Neuron (in vitro differentiated cells): ENCODE measurements at regions not wholly inside any gene's neighbourhood (a gene's known extent, or its start where the extent isn't known, plus 50 kb on each side); places are given as distances from the start of the nearest gene placed in this dataset.

Experiments
- H2AFZ ChIP-seq: one replicate; pipeline ENCODE4 v1.6.1; 2013; ENCODE audit warnings: low read depth, mild to moderate bottlenecking, inconsistent platforms, low read length, moderate library complexity
- H3K27me3 ChIP-seq: one replicate; pipeline ENCODE4 v1.6.1; 2013; ENCODE audit warnings: low read length; ENCODE audit not compliant: insufficient read depth
- H3K36me3 ChIP-seq: one replicate; pipeline ENCODE4 v1.6.1; 2013; ENCODE audit warnings: low read length; ENCODE audit not compliant: insufficient read depth
- H3K4me1 ChIP-seq: one replicate; pipeline ENCODE4 v1.6.1; 2013; ENCODE audit warnings: low read length; ENCODE audit not compliant: insufficient read depth
- H3K4me3 ChIP-seq: 2 replicates; pipeline ENCODE4 v1.5.1; 2013; ENCODE audit warnings: mild to moderate bottlenecking, low read length, moderate library complexity
- H3K9me3 ChIP-seq: one replicate; pipeline ENCODE4 v1.6.1; 2013; ENCODE audit warnings: low read length

DNA sequence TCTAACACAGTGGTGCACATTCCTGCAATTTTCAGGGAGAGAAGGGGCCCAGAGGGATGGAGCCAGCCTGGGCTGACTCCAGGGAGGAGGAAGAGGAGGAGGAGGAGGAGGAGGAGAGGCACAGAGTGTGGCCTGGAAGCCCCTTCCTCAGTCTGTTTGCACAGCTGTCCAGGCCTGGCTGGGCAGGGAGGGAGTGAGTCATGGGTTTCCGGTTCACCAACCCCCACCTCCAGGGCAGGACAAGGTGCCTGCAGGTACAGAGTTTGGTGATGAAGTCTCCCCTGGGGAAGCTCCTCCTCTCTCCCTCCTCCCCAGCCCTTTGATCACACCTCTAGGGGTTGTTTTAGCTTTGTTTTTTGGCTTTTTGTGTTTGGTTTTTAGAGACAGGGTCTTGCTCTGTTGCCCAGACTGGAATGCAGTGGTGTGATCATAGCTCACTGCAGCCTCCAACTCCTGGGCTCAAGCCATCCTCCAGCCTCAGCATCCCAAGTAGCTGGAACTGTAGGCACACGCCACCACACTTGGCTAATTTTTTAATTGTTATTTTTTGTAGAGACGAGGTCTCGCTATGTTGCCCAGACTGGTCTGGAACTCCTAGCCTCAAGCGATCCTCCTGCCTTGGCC lies 77.5 kb upstream of the CUX1 start:
- Histone ChIP-seq H3K36me3 (no peaks in the 10 kb centered on the region), H3K27me3 (peaks cover 5% of the 10 kb centered on the region), H3K4me3 (no peak overlapping the region), H3K4me1 (peaks cover 4% of the 10 kb centered on the region), H2AFZ (no peak overlapping the region), H3K9me3 (no peaks in the 10 kb centered on the region)

DNA sequence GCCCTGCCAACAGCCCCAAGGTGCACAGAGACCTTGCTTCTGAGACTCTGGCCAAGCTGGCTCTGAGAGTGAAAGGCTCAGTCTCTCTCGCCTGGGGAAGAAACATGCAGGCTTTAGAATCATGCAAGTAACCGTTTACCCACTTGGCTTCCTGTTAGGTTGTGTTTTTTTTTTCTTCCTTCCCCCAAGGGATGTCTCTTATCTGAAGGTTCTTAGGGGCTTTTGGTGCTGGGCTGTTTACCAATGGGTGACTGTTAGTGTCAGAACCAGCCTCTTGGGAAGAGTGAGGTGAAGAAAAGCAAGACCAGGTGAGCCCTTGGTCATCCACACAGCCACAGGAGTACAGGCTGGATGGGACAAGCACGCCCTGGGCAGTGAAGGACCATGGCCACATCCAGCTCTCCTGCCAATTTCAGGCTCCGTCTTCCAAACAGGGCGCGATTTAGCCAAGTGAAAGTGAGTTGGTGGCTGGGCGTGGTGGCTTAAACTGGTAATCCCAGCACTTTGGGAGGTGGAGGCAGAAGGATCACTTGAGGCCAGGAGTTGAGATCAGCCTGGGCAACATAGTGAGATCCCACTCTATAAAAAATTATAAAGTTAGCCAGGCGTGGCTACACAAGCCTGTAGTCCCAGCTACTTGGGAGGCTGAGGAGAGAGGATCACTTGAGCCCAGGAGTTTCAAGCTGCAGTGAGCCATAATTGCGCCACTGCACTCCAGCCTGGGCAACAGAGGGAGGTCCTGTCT lies 76.3 kb upstream of the CUX1 start:
- Histone ChIP-seq H3K4me1 (peaks cover 4% of the 10 kb centered on the region), H3K36me3 (no peaks in the 10 kb centered on the region), H3K4me3 (no peak overlapping the region), H2AFZ (no peak overlapping the region), H3K27me3 (peaks cover 8% of the 10 kb centered on the region), H3K9me3 (no peaks in the 10 kb centered on the region)

DNA sequence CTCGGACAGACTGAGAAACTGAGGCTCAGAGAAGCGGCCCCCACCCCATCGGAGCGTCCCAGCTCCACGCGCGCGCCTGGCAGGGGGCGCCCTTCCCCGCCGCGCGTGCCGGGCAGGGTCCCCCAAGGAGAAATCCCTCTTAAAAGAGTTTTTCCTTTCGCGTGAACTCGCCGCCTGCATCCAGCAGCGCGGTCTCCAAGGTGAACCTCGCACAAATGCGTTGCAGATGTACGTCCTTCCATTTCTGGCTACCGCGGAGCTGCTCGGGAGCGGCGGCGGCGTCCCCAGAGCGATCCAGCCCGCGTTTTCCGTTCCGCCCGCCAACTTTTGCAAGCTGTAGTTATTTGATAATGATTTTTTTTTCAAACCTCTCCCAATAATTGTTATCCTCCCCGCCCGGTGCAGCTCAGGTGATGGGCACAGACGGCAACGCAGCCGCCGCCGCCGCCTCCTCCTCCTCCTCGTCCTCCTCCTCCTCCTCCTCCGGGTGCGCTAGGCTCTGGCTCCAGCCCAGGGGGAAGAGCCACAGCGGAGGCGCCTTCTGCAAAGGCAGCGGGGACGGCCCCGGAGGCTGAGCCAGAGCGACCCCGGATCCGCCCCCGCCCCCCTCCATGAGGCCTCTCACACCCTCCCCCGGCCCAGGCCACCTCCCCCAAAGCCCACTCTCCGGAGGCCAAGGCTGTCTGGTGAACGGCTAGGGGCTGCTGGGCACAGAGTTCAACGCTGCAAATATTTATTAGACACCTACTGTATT lies 74.0 kb upstream of the CUX1 start:
- Histone ChIP-seq H3K9me3 (no peaks in the 10 kb centered on the region), H2AFZ (peak overlapping the region; percentile 60), H3K27me3 (peaks cover 8% of the 10 kb centered on the region), H3K4me1 (peaks cover 4% of the 10 kb centered on the region), H3K36me3 (no peaks in the 10 kb centered on the region), H3K4me3 (peak overlapping the region; percentile 56)

DNA sequence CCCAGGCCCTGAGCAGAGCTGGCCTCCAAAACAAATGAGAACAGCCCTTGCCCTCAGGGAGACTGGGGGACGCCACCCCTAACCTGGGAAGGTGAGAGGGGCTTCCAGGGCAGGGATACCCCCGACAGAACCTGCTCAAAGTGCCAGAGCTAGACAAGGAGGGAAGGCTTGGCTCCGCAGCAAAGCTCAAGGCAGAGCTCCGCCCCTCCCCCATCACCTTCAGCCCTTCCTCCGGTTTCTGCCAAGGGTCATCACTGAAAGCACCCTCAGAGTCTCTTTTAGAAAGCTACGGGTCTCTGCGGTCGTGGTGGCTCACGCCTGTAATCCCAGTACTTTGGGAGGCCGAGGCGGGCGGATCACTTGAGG lies 73.4 kb upstream of the CUX1 start:
- peak overlapping the region; percentile 56 for H3K4me3 ChIP-seq
- H3K27me3 ChIP-seq = peaks cover 8% of the 10 kb centered on the region
- no peaks in the 10 kb centered on the region for H3K36me3 ChIP-seq
- peaks cover 4% of the 10 kb centered on the region for H3K4me1 ChIP-seq
- no peaks in the 10 kb centered on the region for H3K9me3 ChIP-seq
- peak overlapping the region; percentile 60 for H2AFZ ChIP-seq

DNA sequence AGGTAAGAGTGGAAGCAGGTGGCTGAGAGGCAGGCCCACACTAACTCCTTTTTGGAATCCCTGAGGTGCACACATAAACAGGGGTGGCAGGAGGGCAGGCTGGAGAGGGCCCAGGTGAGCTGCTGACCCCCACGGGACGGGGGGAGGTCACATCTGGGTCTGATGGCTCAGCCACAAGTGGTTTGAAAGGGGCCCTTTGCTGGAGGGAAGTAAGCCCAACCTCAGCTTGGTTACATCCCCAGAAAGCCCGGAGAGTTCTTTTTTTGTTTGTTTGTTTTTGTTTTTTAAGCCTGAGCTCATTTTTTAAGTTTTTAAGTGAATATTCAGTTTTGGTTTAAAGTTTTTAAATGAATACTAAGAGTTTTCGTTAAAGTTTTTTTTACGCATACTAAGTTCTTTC lies 72.8 kb upstream of the CUX1 start:
- Histone ChIP-seq H3K9me3 (no peaks in the 10 kb centered on the region), H3K4me3 (no peak overlapping the region), H2AFZ (no peak overlapping the region), H3K36me3 (no peaks in the 10 kb centered on the region), H3K4me1 (peaks cover 4% of the 10 kb centered on the region), H3K27me3 (peaks cover 8% of the 10 kb centered on the region)

DNA sequence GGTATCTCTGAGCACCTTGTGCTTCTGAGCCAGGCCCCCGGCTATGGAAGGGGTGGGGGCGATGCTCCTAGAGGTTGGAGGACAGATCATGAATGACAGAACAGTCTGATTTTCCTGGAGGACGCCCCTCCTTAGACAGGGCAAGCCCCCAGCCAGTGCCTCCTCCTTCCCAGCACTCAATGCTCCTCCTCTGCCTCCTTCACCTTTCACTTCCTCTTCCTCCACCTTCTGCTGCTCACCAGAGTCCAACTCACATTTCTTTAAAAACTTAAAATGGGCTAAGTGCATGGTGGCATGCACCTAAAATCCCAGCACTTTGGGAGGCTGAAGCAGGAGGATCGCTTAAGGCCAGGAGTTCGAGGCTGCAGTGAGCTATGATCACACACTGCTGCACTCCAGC lies 71.1 kb upstream of the CUX1 start:
- no peak overlapping the region for H3K4me3 ChIP-seq
- peaks cover 8% of the 10 kb centered on the region for H3K27me3 ChIP-seq
- no peak overlapping the region for H2AFZ ChIP-seq
- H3K9me3 ChIP-seq = no peaks in the 10 kb centered on the region
- H3K4me1 ChIP-seq = peaks cover 4% of the 10 kb centered on the region
- no peaks in the 10 kb centered on the region for H3K36me3 ChIP-seq

DNA sequence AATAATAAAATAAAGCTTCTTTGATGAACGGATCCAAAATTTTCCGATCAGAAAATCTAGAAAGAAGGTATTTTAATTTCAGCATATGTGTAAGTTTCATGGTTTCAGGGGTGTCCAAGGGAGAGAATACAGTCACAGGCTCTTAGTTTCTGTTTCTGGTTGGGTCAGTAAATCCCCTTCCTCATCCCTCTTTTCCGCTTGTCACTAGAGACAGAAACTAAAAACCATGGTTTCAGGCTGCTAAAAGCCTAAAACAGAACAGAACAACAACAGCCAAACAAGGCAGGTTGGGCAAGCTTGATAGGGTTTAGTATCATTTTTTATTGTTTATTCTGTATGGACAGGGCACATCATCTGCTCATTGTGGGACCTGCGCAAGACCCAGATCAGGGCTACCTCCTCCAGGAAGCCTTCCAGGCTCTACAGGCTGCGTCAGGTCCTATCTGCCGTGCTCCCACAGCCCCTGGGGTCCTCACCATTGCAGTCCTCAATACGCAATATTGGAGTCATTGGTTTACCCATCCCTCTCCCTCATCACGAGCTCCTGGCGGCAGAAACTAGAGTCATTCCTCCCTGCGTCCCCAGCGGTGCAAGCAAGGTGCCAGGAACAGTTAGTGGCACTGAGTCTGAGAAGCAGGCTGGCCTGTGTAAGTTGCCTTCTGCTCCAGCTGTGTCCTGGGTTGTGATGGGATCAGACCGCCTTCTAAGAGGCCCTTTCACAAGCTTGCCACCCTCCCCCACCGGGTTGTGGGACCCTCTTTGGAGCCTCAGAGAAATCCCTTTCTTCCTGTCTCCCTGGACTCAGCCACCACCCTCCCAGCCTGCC lies 70.2 kb upstream of the CUX1 start:
- H3K4me1 ChIP-seq = peaks cover 4% of the 10 kb centered on the region
- no peaks in the 10 kb centered on the region for H3K36me3 ChIP-seq
- no peak overlapping the region for H2AFZ ChIP-seq

DNA sequence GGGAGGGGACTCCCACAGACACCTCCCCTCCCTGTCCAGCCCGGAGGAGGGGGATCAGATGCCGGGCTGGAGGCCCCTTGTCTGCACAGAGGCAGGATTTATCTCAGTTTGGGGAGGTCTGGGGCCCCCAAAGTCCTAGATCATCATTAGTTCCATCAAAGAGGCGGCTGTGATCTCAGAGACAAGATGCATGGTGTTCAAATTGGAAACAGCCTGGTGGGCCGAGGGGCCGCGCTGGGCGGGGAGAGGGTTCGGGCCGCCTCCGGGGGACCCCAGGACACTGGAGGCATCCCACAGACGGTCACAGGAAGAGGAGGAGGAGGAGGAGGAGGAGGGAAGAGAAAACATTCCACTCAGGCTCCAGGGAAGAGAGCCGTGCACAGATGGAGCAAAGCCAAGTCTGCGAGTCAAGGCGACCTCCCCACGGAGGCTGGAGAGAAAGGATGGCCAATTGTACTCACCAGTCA lies 69.5 kb upstream of the CUX1 start:
- Histone ChIP-seq H3K4me1 (peaks cover 4% of the 10 kb centered on the region), H3K27me3 (peaks cover 3% of the 10 kb centered on the region), H2AFZ (no peak overlapping the region), H3K9me3 (no peaks in the 10 kb centered on the region), H3K4me3 (no peak overlapping the region), H3K36me3 (no peaks in the 10 kb centered on the region)

More for the DNA sequence above, 70.2 kb upstream of the CUX1 start:
- Histone ChIP-seq H3K9me3 (no peaks in the 10 kb centered on the region), H3K27me3 (peaks cover 6% of the 10 kb centered on the region), H3K4me3 (no peak overlapping the region)

DNA sequence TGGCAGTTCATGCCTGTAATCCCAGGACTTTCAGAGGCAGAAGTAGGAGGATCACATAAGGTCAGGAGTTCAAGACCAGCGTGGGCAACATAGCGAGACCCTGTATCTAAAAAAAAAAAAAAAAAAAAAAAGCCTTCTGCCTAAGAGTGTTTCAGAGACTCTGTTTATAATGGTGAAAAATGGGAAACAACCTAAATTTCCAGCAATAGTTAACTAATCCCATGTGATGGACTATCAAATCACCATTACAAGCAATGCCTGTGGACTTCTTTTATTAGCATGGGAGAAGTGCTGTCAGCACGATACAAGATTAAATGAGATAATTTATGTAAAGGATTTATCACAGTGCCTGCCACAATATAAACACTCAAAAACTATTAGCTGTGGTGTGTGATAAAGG lies 67.5 kb upstream of the CUX1 start:
- Histone ChIP-seq H3K4me1 (peaks cover 3% of the 10 kb centered on the region), H3K4me3 (no peak overlapping the region), H3K36me3 (no peaks in the 10 kb centered on the region), H2AFZ (no peak overlapping the region), H3K27me3 (peaks cover 8% of the 10 kb centered on the region), H3K9me3 (no peaks in the 10 kb centered on the region)

DNA sequence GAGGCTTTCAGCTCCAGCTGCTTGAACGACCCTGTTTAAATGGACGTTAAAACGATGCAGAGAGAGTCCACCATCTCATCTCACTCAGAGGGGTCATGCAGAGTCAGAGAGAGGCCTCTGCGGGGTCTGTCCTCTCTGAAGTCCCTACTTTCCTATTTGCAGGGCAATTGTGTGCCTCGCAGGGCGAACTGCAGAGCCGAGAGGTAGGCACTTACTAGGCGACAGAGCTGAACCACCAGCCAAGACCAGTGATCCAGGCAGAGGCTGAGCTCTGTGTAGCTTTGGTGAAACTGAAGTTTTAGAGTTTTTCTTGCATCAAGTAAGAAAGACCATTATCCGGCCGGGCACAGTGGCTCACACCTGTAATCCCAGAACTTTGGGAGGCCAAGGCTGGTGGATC lies 64.1 kb upstream of the CUX1 start:
- H2AFZ ChIP-seq = no peak overlapping the region
- H3K9me3 ChIP-seq = no peaks in the 10 kb centered on the region
- H3K27me3 ChIP-seq = peaks cover 5% of the 10 kb centered on the region
- no peak overlapping the region for H3K4me3 ChIP-seq
- peaks cover 4% of the 10 kb centered on the region for H3K4me1 ChIP-seq
- no peaks in the 10 kb centered on the region for H3K36me3 ChIP-seq

DNA sequence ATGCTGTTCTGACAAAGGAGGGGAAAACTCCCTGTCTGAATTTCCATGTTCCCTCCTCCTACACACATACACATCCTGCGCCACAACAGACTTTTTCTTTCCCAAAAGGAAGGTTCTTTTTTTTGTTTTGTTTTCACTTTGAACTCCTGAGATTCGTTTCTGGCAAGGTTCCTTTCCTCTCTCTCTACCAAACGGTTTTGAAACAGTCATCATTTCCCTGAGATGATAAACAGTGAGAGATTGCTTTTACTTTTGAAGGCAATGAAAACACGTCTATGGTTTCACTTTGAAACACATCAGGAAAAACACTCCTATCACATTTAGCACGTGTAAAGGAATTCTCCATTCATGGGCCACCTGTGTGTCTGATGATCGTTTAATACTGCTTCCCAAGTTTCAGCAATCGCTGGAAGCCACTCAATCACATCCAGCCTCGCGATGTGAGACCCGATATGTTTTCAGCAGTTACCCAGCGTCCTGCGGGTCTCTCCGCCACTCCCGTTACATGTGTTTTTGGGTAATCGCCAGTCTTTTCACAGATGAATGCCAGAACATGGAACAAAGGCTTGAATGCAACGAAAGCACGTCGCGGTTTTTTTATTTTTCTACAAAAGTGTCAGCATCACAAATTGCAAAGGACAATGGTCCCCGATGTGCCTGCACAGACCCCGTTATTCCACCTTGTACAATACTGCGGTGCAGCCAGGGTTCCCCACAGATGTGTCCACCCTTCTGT lies 62.8 kb upstream of the CUX1 start:
- H3K36me3 ChIP-seq = no peaks in the 10 kb centered on the region
- H2AFZ ChIP-seq = no peak overlapping the region
- H3K27me3 ChIP-seq = peaks cover 5% of the 10 kb centered on the region
- H3K4me3 ChIP-seq = no peak overlapping the region
- H3K4me1 ChIP-seq = peaks cover 4% of the 10 kb centered on the region
- H3K9me3 ChIP-seq = no peaks in the 10 kb centered on the region

DNA sequence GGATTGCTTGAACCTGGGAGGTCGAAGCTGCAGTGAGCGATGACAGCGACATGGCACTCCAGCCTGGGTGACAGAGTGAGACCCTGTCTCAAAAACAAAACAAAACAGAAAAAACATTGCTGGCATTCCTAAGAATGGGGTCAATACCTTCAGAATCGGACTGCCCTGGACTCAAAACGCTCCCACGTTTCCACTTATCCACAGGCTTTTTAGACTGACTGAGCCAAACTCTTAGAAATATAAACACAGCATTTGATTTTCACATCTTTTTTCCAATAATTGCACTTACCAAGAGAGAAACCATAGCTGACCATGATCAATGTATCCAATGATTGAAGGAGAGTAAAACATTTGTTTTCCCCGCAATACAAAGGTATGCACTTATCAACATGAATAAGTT lies 59.5 kb upstream of the CUX1 start:
- H3K9me3 ChIP-seq = no peaks in the 10 kb centered on the region
- H3K27me3 ChIP-seq = peaks cover 5% of the 10 kb centered on the region
- no peaks in the 10 kb centered on the region for H3K36me3 ChIP-seq
- peaks cover 4% of the 10 kb centered on the region for H3K4me1 ChIP-seq
- H3K4me3 ChIP-seq = no peak overlapping the region
- H2AFZ ChIP-seq = no peak overlapping the region
